Ramos (cell line): ENCODE measurements at regions not wholly inside any gene's neighbourhood (a gene's known extent, or its start where the extent isn't known, plus 50 kb on each side); places are given as distances from the start of the nearest gene placed in this dataset.
"Not testable (repeated sequence)": the region's sequence is repeated elsewhere in the genome, so short reads cannot be mapped to it uniquely, and the experiment has no call there.

Source experiments
- in situ Hi-C: fragments of 300-500 bp; cut with MboI; formaldehyde crosslinking; loops from one replicate; pipeline ENCODE4 v1.14.3; 2022; ENCODE audit warnings: low sequenced_read_pairs; ENCODE audit not compliant: unreplicated experiment

- in situ Hi-C loops: no loop called here
These were observed 50.7 kb upstream of the VPREB1 start for GRCh38 chr22:22193923-22194322.

GRCh38 chr22:22193462-22193861, 51.1 kb upstream of the VPREB1 start:
- in situ Hi-C loops: not testable (repeated sequence)

GRCh38 chr22:22193006-22193405, 51.6 kb upstream of the VPREB1 start:
- in situ Hi-C loops: not testable (repeated sequence)

GRCh38 chr22:22189796-22190195, 54.8 kb upstream of the VPREB1 start:
- in situ Hi-C loops: not testable (repeated sequence)

GRCh38 chr22:22187863-22188262, 56.7 kb upstream of the VPREB1 start:
- in situ Hi-C loops: not testable (repeated sequence)

- in situ Hi-C loops: no loop called here
These were observed 57.3 kb upstream of the VPREB1 start for GRCh38 chr22:22187299-22187698.

- in situ Hi-C loops: no loop called here
These were observed 58.6 kb upstream of the VPREB1 start for GRCh38 chr22:22185844-22186499.

- in situ Hi-C loops: no loop called here
These were observed 59.4 kb upstream of the VPREB1 start for GRCh38 chr22:22185217-22185616.

- in situ Hi-C loops: no loop called here
These were observed 60.2 kb upstream of the VPREB1 start for GRCh38 chr22:22184277-22184807.

GRCh38 chr22:22182990-22183264, 61.7 kb upstream of the VPREB1 start:
- in situ Hi-C loops: no loop called here

- in situ Hi-C loops: no loop called here
These were observed 62.2 kb upstream of the VPREB1 start for GRCh38 chr22:22182218-22182989.

GRCh38 chr22:22181341-22181850, 63.2 kb upstream of the VPREB1 start:
- in situ Hi-C loops: no loop called here

- in situ Hi-C loops: no loop called here
These were observed 63.8 kb upstream of the VPREB1 start for GRCh38 chr22:22180738-22181285.

GRCh38 chr22:22179858-22180257, 64.7 kb upstream of the VPREB1 start:
- in situ Hi-C loops: no loop called here

GRCh38 chr22:22178992-22179391, 65.6 kb upstream of the VPREB1 start:
- in situ Hi-C loops: no loop called here

GRCh38 chr22:22178355-22178965, 66.1 kb upstream of the VPREB1 start:
- in situ Hi-C loops: no loop called here

GRCh38 chr22:22176929-22177616, 67.5 kb upstream of the VPREB1 start:
- in situ Hi-C loops: no loop called here

GRCh38 chr22:22172896-22173628, 71.5 kb upstream of the VPREB1 start:
- in situ Hi-C loops: not testable (repeated sequence)

- in situ Hi-C loops: no loop called here
These were observed 73.0 kb upstream of the VPREB1 start for GRCh38 chr22:22171357-22172218.
